ENCODE measurements at regions not wholly inside any gene's neighbourhood (a gene's known extent, or its start where the extent isn't known, plus 50 kb on each side); places are given as distances from the start of the nearest gene placed in this dataset.

DNA sequence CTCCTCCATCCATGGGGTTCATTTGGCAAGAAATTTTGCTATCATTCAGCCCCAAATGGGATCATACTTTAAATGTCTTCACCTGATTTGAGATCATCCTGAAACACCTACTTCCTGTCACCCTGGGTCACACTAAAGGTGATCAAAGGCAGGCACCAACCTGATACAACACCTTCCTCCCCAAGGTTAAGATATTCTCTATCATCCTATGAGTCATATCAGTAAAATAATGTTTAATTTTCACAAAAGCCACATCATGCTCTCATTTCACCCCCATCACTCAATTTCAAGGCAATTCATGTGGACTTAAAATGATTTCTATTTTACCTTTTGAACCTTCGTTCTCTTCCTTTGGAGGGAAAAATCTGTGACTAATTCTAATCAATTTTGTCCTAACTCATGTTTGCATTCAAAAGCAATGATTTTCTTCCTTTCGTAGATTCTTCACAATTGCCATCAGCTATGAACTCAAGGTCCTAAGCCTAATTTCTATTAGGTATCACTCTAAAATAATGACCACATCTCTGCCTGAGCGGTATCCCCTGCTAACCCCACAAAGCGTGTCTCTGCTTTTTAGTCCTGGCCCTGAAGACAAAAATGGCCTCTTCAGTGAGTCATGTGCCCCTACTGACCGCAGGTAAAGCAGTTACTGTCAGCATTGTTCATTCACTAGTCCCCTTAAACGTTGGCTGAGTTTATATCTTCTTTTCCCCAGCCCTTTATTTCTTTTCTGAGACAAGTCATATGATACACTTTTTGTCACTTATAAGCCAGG, 139.0 kb downstream of the SPRY2 start:
- TF ChIP-seq, protein P1, sequence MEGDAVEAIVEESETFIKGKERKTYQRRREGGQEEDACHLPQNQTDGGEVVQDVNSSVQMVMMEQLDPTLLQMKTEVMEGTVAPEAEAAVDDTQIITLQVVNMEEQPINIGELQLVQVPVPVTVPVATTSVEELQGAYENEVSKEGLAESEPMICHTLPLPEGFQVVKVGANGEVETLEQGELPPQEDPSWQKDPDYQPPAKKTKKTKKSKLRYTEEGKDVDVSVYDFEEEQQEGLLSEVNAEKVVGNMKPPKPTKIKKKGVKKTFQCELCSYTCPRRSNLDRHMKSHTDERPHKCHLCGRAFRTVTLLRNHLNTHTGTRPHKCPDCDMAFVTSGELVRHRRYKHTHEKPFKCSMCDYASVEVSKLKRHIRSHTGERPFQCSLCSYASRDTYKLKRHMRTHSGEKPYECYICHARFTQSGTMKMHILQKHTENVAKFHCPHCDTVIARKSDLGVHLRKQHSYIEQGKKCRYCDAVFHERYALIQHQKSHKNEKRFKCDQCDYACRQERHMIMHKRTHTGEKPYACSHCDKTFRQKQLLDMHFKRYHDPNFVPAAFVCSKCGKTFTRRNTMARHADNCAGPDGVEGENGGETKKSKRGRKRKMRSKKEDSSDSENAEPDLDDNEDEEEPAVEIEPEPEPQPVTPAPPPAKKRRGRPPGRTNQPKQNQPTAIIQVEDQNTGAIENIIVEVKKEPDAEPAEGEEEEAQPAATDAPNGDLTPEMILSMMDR (IDR thresholded peaks at IDR 0.05): no peak
- no peak for TF ChIP-seq POLR2AphosphoS5 (IDR thresholded peaks at IDR 0.05)

Data from gastroesophageal sphincter (tissue), 3 donors.